ENCODE measurements at regions not wholly inside any gene's neighbourhood (a gene's known extent, or its start where the extent isn't known, plus 50 kb on each side); places are given as distances from the start of the nearest gene placed in this dataset.

DNA sequence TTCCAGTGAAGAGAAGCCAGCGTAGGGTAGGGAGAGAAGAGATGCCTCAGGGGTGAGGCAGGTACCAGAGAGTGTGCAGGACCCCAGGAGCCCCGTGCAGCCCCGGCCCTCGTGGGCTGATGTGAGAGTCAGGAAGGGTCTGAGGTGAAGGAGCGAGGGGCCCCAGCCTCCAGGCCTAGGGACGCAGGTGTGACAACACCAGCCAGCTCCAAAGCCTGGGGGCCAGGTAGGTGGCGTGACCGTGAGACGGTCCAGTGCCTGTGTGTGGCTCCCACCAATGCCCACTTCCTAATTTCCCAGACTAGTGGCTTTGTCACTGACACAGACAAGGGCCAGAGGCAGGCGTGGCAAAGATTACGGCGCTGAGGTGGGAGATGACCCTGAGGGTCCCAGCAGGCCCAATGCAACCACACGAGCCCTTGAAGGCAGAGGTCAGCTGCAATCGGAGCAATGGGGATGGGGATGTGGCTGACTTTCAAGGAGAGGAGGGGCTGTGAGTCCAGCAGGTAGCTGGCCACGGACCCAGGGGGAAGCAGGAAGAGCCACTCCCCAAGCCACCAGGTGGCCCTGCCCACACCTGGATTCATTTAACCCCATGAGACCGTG lies 86.0 kb upstream of the SNTG2 start:
- DNase-seq (ENCODE audit: low read depth in 2 of 2), result no peak
- H3K4me3 ChIP-seq (replicated peaks in 1 of 2; ENCODE audit: low read depth in 2 of 2, low read length in 2 of 2), result no peak overlapping the region
- TF ChIP-seq CTCF (IDR thresholded peaks at IDR 0.05; ENCODE audit: low read depth, low read length), result no peak

- no peak for DNase-seq (ENCODE audit: low read depth in 2 of 2)
- no peak for TF ChIP-seq CTCF (IDR thresholded peaks at IDR 0.05; ENCODE audit: low read depth, low read length)
- H3K4me3 ChIP-seq (replicated peaks in 1 of 2; ENCODE audit: low read depth in 2 of 2, low read length in 2 of 2), result no peak overlapping the region
Observed at GRCh38 chr2:863732-864450, 86.8 kb upstream of the SNTG2 start.

GRCh38 chr2:862731-863466 lies 87.8 kb upstream of the SNTG2 start:
- no peak for TF ChIP-seq CTCF (IDR thresholded peaks at IDR 0.05; ENCODE audit: low read depth, low read length)

DNA sequence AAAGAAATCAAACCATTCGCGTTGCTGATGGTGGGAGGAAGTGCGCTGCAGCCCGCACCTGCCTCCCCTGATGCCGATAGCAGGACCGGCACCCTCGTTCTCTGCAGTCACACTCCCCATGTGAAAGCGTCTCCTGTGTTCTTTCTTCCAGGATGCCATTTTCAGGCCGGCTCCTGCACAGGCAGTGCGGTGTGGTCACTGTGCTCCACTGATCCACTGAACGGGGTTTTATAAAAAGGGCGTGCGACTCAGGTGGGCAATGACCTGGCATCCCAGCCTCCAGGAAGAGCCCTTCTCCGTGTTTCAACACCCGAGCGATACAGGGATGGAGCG lies 88.3 kb upstream of the SNTG2 start:
- TF ChIP-seq CTCF (IDR thresholded peaks at IDR 0.05; ENCODE audit: low read depth, low read length), result no peak
- no peak overlapping the region for H3K4me3 ChIP-seq (replicated peaks in 1 of 2; ENCODE audit: low read depth in 2 of 2, low read length in 2 of 2)
- no peak for DNase-seq (ENCODE audit: low read depth in 2 of 2)

More at GRCh38 chr2:862731-863466, 87.8 kb upstream of the SNTG2 start:
- no peak for DNase-seq (ENCODE audit: low read depth in 2 of 2)
- no peak overlapping the region for H3K4me3 ChIP-seq (replicated peaks in 1 of 2; ENCODE audit: low read depth in 2 of 2, low read length in 2 of 2)

GRCh38 chr2:861655-862354 lies 88.8 kb upstream of the SNTG2 start:
- H3K4me3 ChIP-seq (replicated peaks in 1 of 2; ENCODE audit: low read depth in 2 of 2, low read length in 2 of 2), result no peak overlapping the region
- no peak for TF ChIP-seq CTCF (IDR thresholded peaks at IDR 0.05; ENCODE audit: low read depth, low read length)
- DNase-seq (ENCODE audit: low read depth in 2 of 2), result no peak

GRCh38 chr2:860259-860855 lies 90.3 kb upstream of the SNTG2 start:
- no peak overlapping the region for H3K4me3 ChIP-seq (replicated peaks in 1 of 2; ENCODE audit: low read depth in 2 of 2, low read length in 2 of 2)
- no peak for DNase-seq (ENCODE audit: low read depth in 2 of 2)
- TF ChIP-seq CTCF (IDR thresholded peaks at IDR 0.05; ENCODE audit: low read depth, low read length), result no peak

All from cardiac fibroblast (primary cell).